Heart left ventricle (tissue), 16 donors: ENCODE measurements at regions not wholly inside any gene's neighbourhood (a gene's known extent, or its start where the extent isn't known, plus 50 kb on each side); places are given as distances from the start of the nearest gene placed in this dataset.

Experiments
- ATAC-seq, 4 donors: fragments of 200-7000 bp; cut with Tn5 transposase; one replicate each; pipeline ENCODE4 v1.9.1; 2020 to 2022; ENCODE audit warnings: moderate library complexity in 4 of 4, mild to moderate bottlenecking in 3 of 4, moderate number of reproducible peaks in 1 of 4
- DNase-seq, 5 donors: peaks; one replicate each; pipeline ENCODE4 v3.0.0-alpha.2; 2020
- H3K27ac ChIP-seq, 12 donors: fragments of 200-600 bp; sonication (generic) in 4 of 12; one replicate each; pipeline versions ENCODE4 v1.5.0 to v1.8.0; 2016 to 2022; ENCODE audit warnings: mild to moderate bottlenecking in 2 of 12
- H3K27me3 ChIP-seq, 9 donors: fragments of 200-600 bp; sonication (generic) in 2 of 9; one replicate each; pipeline versions ENCODE4 v1.5.1 to v1.8.0; 2016 to 2022; ENCODE audit warnings: mild to moderate bottlenecking in 3 of 9
- H3K36me3 ChIP-seq, 9 donors: fragments of 200-600 bp; sonication (generic) in 2 of 9; one replicate each; pipeline versions ENCODE4 v1.5.0 to v1.8.0; 2018 to 2022; ENCODE audit warnings: mild to moderate bottlenecking in 2 of 9
- H3K4me1 ChIP-seq, 12 donors: fragments of 200-600 bp; sonication (generic) in 4 of 12; one replicate each; pipeline versions ENCODE4 v1.5.0 to v1.8.0; 2016 to 2022; ENCODE audit warnings: mild to moderate bottlenecking in 3 of 12
- H3K4me3 ChIP-seq, 12 donors: fragments of 200-600 bp; sonication (generic) in 4 of 12; one replicate each; pipeline versions ENCODE4 v1.5.0 to v1.8.0; 2017 to 2022; ENCODE audit warnings: mild to moderate bottlenecking in 9 of 12, moderate library complexity in 4 of 12
- H3K9me3 ChIP-seq, 12 donors: fragments of 200-600 bp; sonication (generic) in 4 of 12; one replicate each; pipeline versions ENCODE4 v1.5.0 to v1.8.0; 2016 to 2022; ENCODE audit warnings: mild to moderate bottlenecking in 1 of 12
- CTCF ChIP-seq, 12 donors: fragments of 200-600 bp; sonication (generic) in 4 of 12; IDR thresholded peaks; one replicate each; pipeline versions ENCODE4 v1.5.0 to v1.8.0; 2018 to 2022; ENCODE audit warnings: antibody characterized with exemption in 12 of 12, mild to moderate bottlenecking in 5 of 12
- POLR2A ChIP-seq, 2 donors: fragments of 450-650 bp; IDR thresholded peaks; one replicate each; pipeline ENCODE4 v1.6.1; 2017; ENCODE audit warnings: antibody characterized with exemption in 2 of 2, mild to moderate bottlenecking in 2 of 2, moderate library complexity in 2 of 2
- WGBS, 4 donors: extraction: QIAGEN DNeasy Blood & Tissue Kit in 2 of 4; methylation state at CpG; one replicate each; pipeline versions ENCODE4 v1.1.5 to v1.1.7; 2013 to 2018; 5-methylcytosine and 5-hydroxymethylcytosine counted together
- intact Hi-C, 10 donors: fragments of 100-400 bp; cut with DNase I; formaldehyde crosslinking; loops; one replicate each; pipeline versions ENCODE4 v1.11.1 to v1.14.2; 2022
- donor health status: ischemic (EF 13 %, LVEDD 7.1; RV severe dilation, severe dysfunction).
- donor health status: healthy with polysubstance abuse.
- donor health status: DM: no; HTN: yes; CAD: no.
- donor health status: DM: no; HTN: no; CAD: no.
- donor health status: ischemic (EF 25% LVEDD 6.9; RV normal size, moderate dysfunction).
- donor health status: ischemic (EF 25% LVEDD 5.7; RV mildly dilated, moderate dysfunction).
- donor health status: healthy.
- donor health status: DM: yes; HTN: yes; CAD: no.
- donor health status: ischemic (EF 35%, LVEDD 5.7; RV mildly dilated, moderate dysfunction).
- donor health status: nonischemic (EF 11% LVEDD 7.7; RV severe dilation, severe dysfunction).
- donor health status: DM: yes; HTN: yes; CAD: no.
- donor health status: PGD.
- donor health status: ischemic (EF 29% LVEDD 5.4; RV normal size, mild dysfunction).
- donor health status: nonischemic (EF 23%, LVEDD 6.1; RV moderate dilation, normal function).

GRCh38 chr20:58100731-58101356 lies 127.6 kb downstream of the ANKRD60 start:
- TF ChIP-seq POLR2A (IDR thresholded peaks at IDR 0.05) = no peak
- TF ChIP-seq CTCF (IDR thresholded peaks at IDR 0.05) = no peak

GRCh38 chr20:58099956-58100730 lies 128.3 kb downstream of the ANKRD60 start:
- Histone ChIP-seq H3K4me3 (no peak overlapping the region), H3K27ac (no peak overlapping the region), H3K27me3 (peaks cover 0 to 6% (median 0%) of the 10 kb centered on the region in 9 donors), H3K9me3 (no peaks in the 10 kb centered on the region), H3K36me3 (no peaks in the 10 kb centered on the region), H3K4me1 (no peaks in the 10 kb centered on the region)
- TF ChIP-seq CTCF (IDR thresholded peaks at IDR 0.05) = no peak
- no peak for TF ChIP-seq POLR2A (IDR thresholded peaks at IDR 0.05)
- no peak for ATAC-seq
- WGBS, 4 donors = 79 to 80% (median 79%) methylated on average over 9 of the region's 9 CpGs
- DNase-seq = no peak
- intact Hi-C loops = no loop called here

More at GRCh38 chr20:58100731-58101356, 127.6 kb downstream of the ANKRD60 start:
- ATAC-seq (no peak), DNase-seq (no peak)
- Histone ChIP-seq H3K27ac (no peak overlapping the region), H3K4me1 (no peaks in the 10 kb centered on the region), H3K9me3 (peaks cover 0 to 5% (median 0%) of the 10 kb centered on the region in 12 donors), H3K36me3 (no peaks in the 10 kb centered on the region), H3K27me3 (peaks cover 0 to 6% (median 0%) of the 10 kb centered on the region in 9 donors), H3K4me3 (no peak overlapping the region)
- 91 to 98% (median 95%) methylated on average over 7 of the region's 7 CpGs for WGBS, 4 donors
- intact Hi-C loops = no loop called here

- 86 to 94% (median 88%) methylated on average over 16 of the region's 16 CpGs for WGBS, 4 donors
- Histone ChIP-seq H3K4me3 (no peak overlapping the region), H3K27me3 (peaks cover 0 to 7% (median 0%) of the 10 kb centered on the region in 9 donors), H3K36me3 (no peaks in the 10 kb centered on the region), H3K4me1 (no peaks in the 10 kb centered on the region), H3K9me3 (no peaks in the 10 kb centered on the region), H3K27ac (no peak overlapping the region)
- DNase-seq (no peak), ATAC-seq (no peak)
- intact Hi-C loops = no loop called here
- no peak for TF ChIP-seq CTCF (IDR thresholded peaks at IDR 0.05)
Measured at GRCh38 chr20:58099291-58099935, 129.0 kb downstream of the ANKRD60 start.

GRCh38 chr20:58098571-58098970 lies 129.9 kb downstream of the ANKRD60 start:
- ATAC-seq (no peak), DNase-seq (no peak)
- TF ChIP-seq CTCF (IDR thresholded peaks at IDR 0.05) = no peak
- TF ChIP-seq POLR2A (IDR thresholded peaks at IDR 0.05) = no peak
- Histone ChIP-seq H3K9me3 (no peaks in the 10 kb centered on the region), H3K4me1 (no peaks in the 10 kb centered on the region), H3K27me3 (peaks cover 0 to 12% (median 0%) of the 10 kb centered on the region in 9 donors), H3K36me3 (no peaks in the 10 kb centered on the region), H3K27ac (no peak overlapping the region), H3K4me3 (no peak overlapping the region)
- intact Hi-C loops = no loop called here
- WGBS, 4 donors = 65 to 74% (median 70%) methylated on average over 4 of the region's 4 CpGs
